HepG2 (cell line): ENCODE measurements at regions not wholly inside any gene's neighbourhood (a gene's known extent, or its start where the extent isn't known, plus 50 kb on each side); places are given as distances from the start of the nearest gene placed in this dataset.

Source experiments
- CBX5 ChIP-seq: sonication (generic); formaldehyde crosslinking; IDR thresholded peaks from 2 replicates; pipeline ENCODE4 v1.4.0; 2020; ENCODE audit warnings: missing genetic modification reagents, borderline replicate concordance
- E2F1 ChIP-seq: sonication (generic); formaldehyde crosslinking; IDR thresholded peaks from 2 replicates; pipeline ENCODE4 v1.5.0; 2020; ENCODE audit warnings: missing genetic modification reagents
- HIVEP1 ChIP-seq: sonication (generic); formaldehyde crosslinking; IDR thresholded peaks from 2 replicates; pipeline ENCODE4 v1.4.0; 2020; ENCODE audit warnings: mild to moderate bottlenecking, missing genetic modification reagents
- KLF6 ChIP-seq: IDR thresholded peaks from 2 replicates; pipeline ENCODE4 v1.8.0; 2016; ENCODE audit warnings: missing biosample characterization, missing genetic modification reagents
- PAXIP1 ChIP-seq: sonication (generic); formaldehyde crosslinking; conservative IDR thresholded peaks from 2 replicates; pipeline ENCODE4 v1.4.0; 2020; ENCODE audit warnings: mild to moderate bottlenecking, missing genetic modification reagents, moderate library complexity
- RORA ChIP-seq: sonication (generic); formaldehyde crosslinking; IDR thresholded peaks from 2 replicates; pipeline ENCODE4 v1.5.0; 2020; ENCODE audit warnings: mild to moderate bottlenecking, missing genetic modification reagents, moderate library complexity
- SIN3A ChIP-seq: IDR thresholded peaks from 2 replicates; pipeline ENCODE4 v1.6.1; 2011; ENCODE audit warnings: low read depth, mild to moderate bottlenecking, control low read depth, low read length, borderline replicate concordance
- SIX1 ChIP-seq: sonication (generic); formaldehyde crosslinking; IDR thresholded peaks from 2 replicates; pipeline ENCODE4 v1.4.0; 2020; ENCODE audit warnings: missing genetic modification reagents, borderline replicate concordance
- SP5 ChIP-seq: IDR thresholded peaks from 2 replicates; pipeline ENCODE4 v1.6.1; 2016; ENCODE audit warnings: low read depth, borderline replicate concordance
- ZBTB3 ChIP-seq: sonication (generic); formaldehyde crosslinking; IDR thresholded peaks from 2 replicates; pipeline ENCODE4 v1.4.0; 2020; ENCODE audit warnings: low read depth, mild to moderate bottlenecking, moderate library complexity, missing genetic modification reagents, borderline replicate concordance
- ZBTB38 ChIP-seq: sonication (generic); formaldehyde crosslinking; IDR thresholded peaks from 2 replicates; pipeline ENCODE4 v1.5.1; 2020; ENCODE audit warnings: mild to moderate bottlenecking, missing genetic modification reagents
- ZNF292 ChIP-seq: sonication (generic); formaldehyde crosslinking; IDR thresholded peaks from 2 replicates; pipeline ENCODE4 v1.8.1; 2022; ENCODE audit warnings: mild to moderate bottlenecking, low read depth, missing genetic modification reagents, borderline replicate concordance
- ZNF549 ChIP-seq: sonication (generic); formaldehyde crosslinking; IDR thresholded peaks from 2 replicates; pipeline ENCODE4 v1.5.0; 2020; ENCODE audit warnings: missing genetic modification reagents
- ZNF557 ChIP-seq: sonication (generic); formaldehyde crosslinking; IDR thresholded peaks from 2 replicates; pipeline ENCODE4 v1.4.0; 2020; ENCODE audit warnings: missing genetic modification reagents
- TF ChIP-seq, protein P1 (sequence below): sonication (generic); formaldehyde crosslinking; IDR thresholded peaks from 2 replicates; pipeline ENCODE4 v1.4.0; 2020; ENCODE audit warnings: missing genetic modification reagents, borderline replicate concordance
- TF ChIP-seq, protein P2 (sequence below): sonication (generic); formaldehyde crosslinking; IDR thresholded peaks from 2 replicates; pipeline ENCODE4 v1.5.1; 2020; ENCODE audit warnings: mild to moderate bottlenecking, moderate library complexity, missing genetic modification reagents
- TF ChIP-seq, protein P3 (sequence below): IDR thresholded peaks from 2 replicates; pipeline ENCODE4 v1.6.1; 2012; ENCODE audit warnings: low read depth, low read length, improper control_type of control experiment

DNA sequence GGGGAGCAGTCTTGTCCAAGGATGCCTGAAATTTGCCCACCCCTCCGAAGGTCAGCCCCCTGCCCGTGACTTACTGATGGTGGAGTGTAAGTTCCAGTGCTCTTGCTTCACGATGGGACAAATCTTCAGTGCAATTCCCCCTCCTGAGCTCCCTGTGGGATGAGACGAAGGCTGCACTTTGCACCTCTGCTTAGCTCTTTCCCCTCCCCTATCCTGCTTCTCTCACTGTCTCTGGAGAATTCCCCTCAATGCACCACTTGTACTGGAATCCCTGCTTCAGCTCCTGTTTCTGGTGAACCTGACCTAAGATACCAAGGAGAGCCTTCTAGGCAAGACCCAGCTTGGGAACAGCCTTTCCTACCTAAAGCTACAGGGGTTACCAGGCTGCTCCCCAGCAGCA lies 122.9 kb upstream of the ZMIZ1 start (continued):
- no peak for TF ChIP-seq SIX1 (CRISPR knock-in tag)
- peak; percentile 56; the same call in 1 of the 2 replicates for TF ChIP-seq ZNF292 (CRISPR knock-in tag)
- TF ChIP-seq ZBTB3 (CRISPR knock-in tag), result no peak
- TF ChIP-seq ZNF557 (CRISPR knock-in tag), result no peak
- TF ChIP-seq KLF6 (CRISPR knock-in tag), result no peak
- TF ChIP-seq PAXIP1 (CRISPR knock-in tag), result peak; percentile 44
- TF ChIP-seq SIN3A, result no peak
- no peak for TF ChIP-seq RORA (CRISPR knock-in tag)
- no peak for TF ChIP-seq E2F1 (CRISPR knock-in tag)
- peak; percentile 70 for TF ChIP-seq SP5 (CRISPR knock-in tag)
- TF ChIP-seq ZBTB38 (CRISPR knock-in tag), result 0 out of 2 replicates have a peak, but pooled peaks have one; percentile 37
- TF ChIP-seq, protein P1, sequence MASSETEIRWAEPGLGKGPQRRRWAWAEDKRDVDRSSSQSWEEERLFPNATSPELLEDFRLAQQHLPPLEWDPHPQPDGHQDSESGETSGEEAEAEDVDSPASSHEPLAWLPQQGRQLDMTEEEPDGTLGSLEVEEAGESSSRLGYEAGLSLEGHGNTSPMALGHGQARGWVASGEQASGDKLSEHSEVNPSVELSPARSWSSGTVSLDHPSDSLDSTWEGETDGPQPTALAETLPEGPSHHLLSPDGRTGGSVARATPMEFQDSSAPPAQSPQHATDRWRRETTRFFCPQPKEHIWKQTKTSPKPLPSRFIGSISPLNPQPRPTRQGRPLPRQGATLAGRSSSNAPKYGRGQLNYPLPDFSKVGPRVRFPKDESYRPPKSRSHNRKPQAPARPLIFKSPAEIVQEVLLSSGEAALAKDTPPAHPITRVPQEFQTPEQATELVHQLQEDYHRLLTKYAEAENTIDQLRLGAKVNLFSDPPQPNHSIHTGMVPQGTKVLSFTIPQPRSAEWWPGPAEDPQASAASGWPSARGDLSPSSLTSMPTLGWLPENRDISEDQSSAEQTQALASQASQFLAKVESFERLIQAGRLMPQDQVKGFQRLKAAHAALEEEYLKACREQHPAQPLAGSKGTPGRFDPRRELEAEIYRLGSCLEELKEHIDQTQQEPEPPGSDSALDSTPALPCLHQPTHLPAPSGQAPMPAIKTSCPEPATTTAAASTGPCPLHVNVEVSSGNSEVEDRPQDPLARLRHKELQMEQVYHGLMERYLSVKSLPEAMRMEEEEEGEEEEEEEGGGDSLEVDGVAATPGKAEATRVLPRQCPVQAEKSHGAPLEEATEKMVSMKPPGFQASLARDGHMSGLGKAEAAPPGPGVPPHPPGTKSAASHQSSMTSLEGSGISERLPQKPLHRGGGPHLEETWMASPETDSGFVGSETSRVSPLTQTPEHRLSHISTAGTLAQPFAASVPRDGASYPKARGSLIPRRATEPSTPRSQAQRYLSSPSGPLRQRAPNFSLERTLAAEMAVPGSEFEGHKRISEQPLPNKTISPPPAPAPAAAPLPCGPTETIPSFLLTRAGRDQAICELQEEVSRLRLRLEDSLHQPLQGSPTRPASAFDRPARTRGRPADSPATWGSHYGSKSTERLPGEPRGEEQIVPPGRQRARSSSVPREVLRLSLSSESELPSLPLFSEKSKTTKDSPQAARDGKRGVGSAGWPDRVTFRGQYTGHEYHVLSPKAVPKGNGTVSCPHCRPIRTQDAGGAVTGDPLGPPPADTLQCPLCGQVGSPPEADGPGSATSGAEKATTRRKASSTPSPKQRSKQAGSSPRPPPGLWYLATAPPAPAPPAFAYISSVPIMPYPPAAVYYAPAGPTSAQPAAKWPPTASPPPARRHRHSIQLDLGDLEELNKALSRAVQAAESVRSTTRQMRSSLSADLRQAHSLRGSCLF (CRISPR knock-in tag), result no peak
- TF ChIP-seq, protein P2, sequence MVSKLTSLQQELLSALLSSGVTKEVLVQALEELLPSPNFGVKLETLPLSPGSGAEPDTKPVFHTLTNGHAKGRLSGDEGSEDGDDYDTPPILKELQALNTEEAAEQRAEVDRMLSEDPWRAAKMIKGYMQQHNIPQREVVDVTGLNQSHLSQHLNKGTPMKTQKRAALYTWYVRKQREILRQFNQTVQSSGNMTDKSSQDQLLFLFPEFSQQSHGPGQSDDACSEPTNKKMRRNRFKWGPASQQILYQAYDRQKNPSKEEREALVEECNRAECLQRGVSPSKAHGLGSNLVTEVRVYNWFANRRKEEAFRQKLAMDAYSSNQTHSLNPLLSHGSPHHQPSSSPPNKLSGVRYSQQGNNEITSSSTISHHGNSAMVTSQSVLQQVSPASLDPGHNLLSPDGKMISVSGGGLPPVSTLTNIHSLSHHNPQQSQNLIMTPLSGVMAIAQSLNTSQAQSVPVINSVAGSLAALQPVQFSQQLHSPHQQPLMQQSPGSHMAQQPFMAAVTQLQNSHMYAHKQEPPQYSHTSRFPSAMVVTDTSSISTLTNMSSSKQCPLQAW (CRISPR knock-in tag), result 0 out of 2 replicates have a peak, but pooled peaks have one; percentile 33
- TF ChIP-seq, protein P3, sequence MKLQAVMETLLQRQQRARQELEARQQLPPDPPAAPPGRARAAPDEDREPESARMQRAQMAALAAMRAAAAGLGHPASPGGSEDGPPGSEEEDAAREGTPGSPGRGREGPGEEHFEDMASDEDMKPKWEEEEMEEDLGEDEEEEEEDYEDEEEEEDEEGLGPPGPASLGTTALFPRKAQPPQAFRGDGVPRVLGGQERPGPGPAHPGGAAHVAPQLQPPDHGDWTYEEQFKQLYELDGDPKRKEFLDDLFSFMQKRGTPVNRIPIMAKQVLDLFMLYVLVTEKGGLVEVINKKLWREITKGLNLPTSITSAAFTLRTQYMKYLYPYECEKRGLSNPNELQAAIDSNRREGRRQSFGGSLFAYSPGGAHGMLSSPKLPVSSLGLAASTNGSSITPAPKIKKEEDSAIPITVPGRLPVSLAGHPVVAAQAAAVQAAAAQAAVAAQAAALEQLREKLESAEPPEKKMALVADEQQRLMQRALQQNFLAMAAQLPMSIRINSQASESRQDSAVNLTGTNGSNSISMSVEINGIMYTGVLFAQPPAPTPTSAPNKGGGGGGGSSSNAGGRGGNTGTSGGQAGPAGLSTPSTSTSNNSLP, result no peak
- 0 out of 2 replicates have a peak, but pooled peaks have one; percentile 19 for TF ChIP-seq CBX5 (CRISPR knock-in tag)
- no peak for TF ChIP-seq ZNF549 (CRISPR knock-in tag)
- no peak for TF ChIP-seq HIVEP1 (CRISPR knock-in tag)
